Upper lobe of left lung (tissue), 4 donors: ENCODE measurements at regions not wholly inside any gene's neighbourhood (a gene's known extent, or its start where the extent isn't known, plus 50 kb on each side); places are given as distances from the start of the nearest gene placed in this dataset.

Experiments used
- POLR2A ChIP-seq, 4 donors: fragments of 450-650 bp; IDR thresholded peaks; one replicate each; pipeline ENCODE4 v1.5.1; 2016 to 2017; ENCODE audit warnings: antibody characterized with exemption in 4 of 4, mild to moderate bottlenecking in 2 of 4
- TF ChIP-seq, protein P1 (sequence below), 6 experiments: fragments of 450-650 bp in 4 of 6; fragments of 200-600 bp in 2 of 6; sonication (generic) in 2 of 6; IDR thresholded peaks; one replicate each; pipeline ENCODE4 v1.5.1; 2016 to 2019; ENCODE audit warnings: antibody characterized with exemption in 6 of 6

GRCh38 chr4:7129871-7130620 is 62.2 kb upstream of the GRPEL1 start:
- no peak for TF ChIP-seq POLR2A (IDR thresholded peaks at IDR 0.05)
- TF ChIP-seq, protein P1, sequence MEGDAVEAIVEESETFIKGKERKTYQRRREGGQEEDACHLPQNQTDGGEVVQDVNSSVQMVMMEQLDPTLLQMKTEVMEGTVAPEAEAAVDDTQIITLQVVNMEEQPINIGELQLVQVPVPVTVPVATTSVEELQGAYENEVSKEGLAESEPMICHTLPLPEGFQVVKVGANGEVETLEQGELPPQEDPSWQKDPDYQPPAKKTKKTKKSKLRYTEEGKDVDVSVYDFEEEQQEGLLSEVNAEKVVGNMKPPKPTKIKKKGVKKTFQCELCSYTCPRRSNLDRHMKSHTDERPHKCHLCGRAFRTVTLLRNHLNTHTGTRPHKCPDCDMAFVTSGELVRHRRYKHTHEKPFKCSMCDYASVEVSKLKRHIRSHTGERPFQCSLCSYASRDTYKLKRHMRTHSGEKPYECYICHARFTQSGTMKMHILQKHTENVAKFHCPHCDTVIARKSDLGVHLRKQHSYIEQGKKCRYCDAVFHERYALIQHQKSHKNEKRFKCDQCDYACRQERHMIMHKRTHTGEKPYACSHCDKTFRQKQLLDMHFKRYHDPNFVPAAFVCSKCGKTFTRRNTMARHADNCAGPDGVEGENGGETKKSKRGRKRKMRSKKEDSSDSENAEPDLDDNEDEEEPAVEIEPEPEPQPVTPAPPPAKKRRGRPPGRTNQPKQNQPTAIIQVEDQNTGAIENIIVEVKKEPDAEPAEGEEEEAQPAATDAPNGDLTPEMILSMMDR (IDR thresholded peaks at IDR 0.05), result no peak
